Effector memory CD4-positive, alpha-beta T cell (primary cell): ENCODE measurements at regions not wholly inside any gene's neighbourhood (a gene's known extent, or its start where the extent isn't known, plus 50 kb on each side); places are given as distances from the start of the nearest gene placed in this dataset.
"Not testable (repeated sequence)": the region's sequence is repeated elsewhere in the genome, so short reads cannot be mapped to it uniquely, and the experiment has no call there.

Experiments used
- DNase-seq, 3 donors: peaks; one replicate each; pipeline ENCODE4 v3.0.0-alpha.2; 2020
- H3K27ac ChIP-seq: 2 replicates; pipeline ENCODE4 v1.7.0; 2013; ENCODE audit warnings: mild to moderate bottlenecking, low read length, moderate library complexity; ENCODE audit not compliant: insufficient read depth, poor library complexity, severe bottlenecking
- H3K27me3 ChIP-seq: replicated peaks from 2 replicates; pipeline ENCODE4 v1.7.0; 2013; ENCODE audit warnings: mild to moderate bottlenecking, low read length; ENCODE audit not compliant: insufficient read depth, control insufficient read depth, poor library complexity, severe bottlenecking
- H3K36me3 ChIP-seq: 2 replicates; pipeline ENCODE4 v1.7.0; 2013; ENCODE audit warnings: mild to moderate bottlenecking, low read length, moderate library complexity; ENCODE audit not compliant: control insufficient read depth, insufficient read depth
- H3K4me1 ChIP-seq: 2 replicates; pipeline ENCODE4 v1.7.0; 2013; ENCODE audit warnings: low read length, mild to moderate bottlenecking; ENCODE audit not compliant: control insufficient read depth, insufficient read depth, poor library complexity, severe bottlenecking
- H3K4me3 ChIP-seq: 2 replicates; pipeline ENCODE4 v1.7.0; 2013; ENCODE audit warnings: low read length, low read depth, mild to moderate bottlenecking; ENCODE audit not compliant: insufficient read depth, poor library complexity, severe bottlenecking
- H3K9me3 ChIP-seq: 2 replicates; pipeline ENCODE4 v1.7.0; 2013; ENCODE audit warnings: mild to moderate bottlenecking, low read length, moderate library complexity; ENCODE audit not compliant: control insufficient read depth

GRCh38 chr2:19632403-19632991 is 269.3 kb downstream of the TTC32 start:
- Histone ChIP-seq H3K27me3 (no peaks in the 10 kb centered on the region), H3K9me3 (no peaks in the 10 kb centered on the region), H3K4me1 (no peaks in the 10 kb centered on the region), H3K27ac (no peak overlapping the region), H3K4me3 (no peak overlapping the region), H3K36me3 (no peaks in the 10 kb centered on the region)
- DNase-seq = no peak

GRCh38 chr2:19631871-19632270 is 269.9 kb downstream of the TTC32 start:
- H3K4me3 ChIP-seq = no peak overlapping the region
- no peak for DNase-seq
- no peaks in the 10 kb centered on the region for H3K4me1 ChIP-seq
- no peaks in the 10 kb centered on the region for H3K27me3 ChIP-seq
- no peak overlapping the region for H3K27ac ChIP-seq
- H3K36me3 ChIP-seq = no peaks in the 10 kb centered on the region
- no peaks in the 10 kb centered on the region for H3K9me3 ChIP-seq

- Histone ChIP-seq H3K4me1 (no peaks in the 10 kb centered on the region), H3K27me3 (no peaks in the 10 kb centered on the region), H3K4me3 (no peak overlapping the region), H3K36me3 (no peaks in the 10 kb centered on the region), H3K27ac (no peak overlapping the region), H3K9me3 (no peaks in the 10 kb centered on the region)
- DNase-seq = no peak
Measured at GRCh38 chr2:19630921-19631320, 270.9 kb downstream of the TTC32 start.

GRCh38 chr2:19627359-19627758 is 268.9 kb upstream of the OSR1 start:
- Histone ChIP-seq H3K9me3 (no peaks in the 10 kb centered on the region), H3K4me3 (no peak overlapping the region), H3K27me3 (no peaks in the 10 kb centered on the region), H3K27ac (no peak overlapping the region), H3K4me1 (no peaks in the 10 kb centered on the region), H3K36me3 (no peaks in the 10 kb centered on the region)
- DNase-seq = no peak

- H3K4me3 ChIP-seq = no peak overlapping the region
- no peaks in the 10 kb centered on the region for H3K9me3 ChIP-seq
- no peak for DNase-seq
- no peaks in the 10 kb centered on the region for H3K4me1 ChIP-seq
- H3K36me3 ChIP-seq = no peaks in the 10 kb centered on the region
- no peaks in the 10 kb centered on the region for H3K27me3 ChIP-seq
- H3K27ac ChIP-seq = no peak overlapping the region
Measured at GRCh38 chr2:19623488-19623887, 265.1 kb upstream of the OSR1 start.

- no peaks in the 10 kb centered on the region for H3K36me3 ChIP-seq
- no peaks in the 10 kb centered on the region for H3K27me3 ChIP-seq
- no peak overlapping the region for H3K4me3 ChIP-seq
- H3K4me1 ChIP-seq = no peaks in the 10 kb centered on the region
- no peak for DNase-seq
- H3K9me3 ChIP-seq = peaks cover 10% of the 10 kb centered on the region
- no peak overlapping the region for H3K27ac ChIP-seq
Measured at GRCh38 chr2:19617257-19617848, 258.9 kb upstream of the OSR1 start.

- H3K9me3 ChIP-seq = peaks cover 10% of the 10 kb centered on the region
- not testable (repeated sequence) for H3K27me3 ChIP-seq, H3K4me3 ChIP-seq, H3K36me3 ChIP-seq, H3K27ac ChIP-seq, DNase-seq, H3K4me1 ChIP-seq
Measured at GRCh38 chr2:19615402-19615801, 257.0 kb upstream of the OSR1 start.

GRCh38 chr2:19614066-19614465 is 255.6 kb upstream of the OSR1 start:
- H3K27ac ChIP-seq = no peak overlapping the region
- DNase-seq = no peak
- H3K9me3 ChIP-seq = peaks cover 10% of the 10 kb centered on the region
- H3K36me3 ChIP-seq = no peaks in the 10 kb centered on the region
- H3K4me1 ChIP-seq = no peaks in the 10 kb centered on the region
- no peak overlapping the region for H3K4me3 ChIP-seq
- H3K27me3 ChIP-seq = no peaks in the 10 kb centered on the region

- DNase-seq = no peak
- Histone ChIP-seq H3K27me3 (no peaks in the 10 kb centered on the region), H3K27ac (no peak overlapping the region), H3K4me3 (no peak overlapping the region), H3K9me3 (peaks cover 10% of the 10 kb centered on the region), H3K36me3 (no peaks in the 10 kb centered on the region), H3K4me1 (no peaks in the 10 kb centered on the region)
Measured at GRCh38 chr2:19611491-19612332, 253.3 kb upstream of the OSR1 start.

- H3K27me3 ChIP-seq = no peaks in the 10 kb centered on the region
- no peak overlapping the region for H3K4me3 ChIP-seq
- peaks cover 3% of the 10 kb centered on the region for H3K9me3 ChIP-seq
- H3K4me1 ChIP-seq = no peaks in the 10 kb centered on the region
- no peaks in the 10 kb centered on the region for H3K36me3 ChIP-seq
- H3K27ac ChIP-seq = no peak overlapping the region
- no peak for DNase-seq
Measured at GRCh38 chr2:19609266-19609665, 250.8 kb upstream of the OSR1 start.
